RWPE1 (cell line): ENCODE measurements at regions not wholly inside any gene's neighbourhood (a gene's known extent, or its start where the extent isn't known, plus 50 kb on each side); places are given as distances from the start of the nearest gene placed in this dataset.
A peak's percentile ranks its signal among the peaks of the same experiment; 100 is the strongest.

Experiments
- CTCF ChIA-PET: fragments of 350-600 bp; sonication (Branson Sonifier 250); formaldehyde crosslinking; extraction: SDS; loops from one replicate; lab custom pipeline; 2021; lab: Yijun Ruan, JAX
- POLR2A ChIA-PET: fragments of 400-600 bp; formaldehyde crosslinking; extraction: SDS; loops from one replicate; lab custom pipeline; 2020; ENCODE audit warnings: antibody characterized with exemption; ENCODE audit not compliant: low non-redundant PET; lab: Yijun Ruan, JAX
- DNase-seq: peaks from one replicate; pipeline ENCODE4 v3.0.0; 2012; ENCODE audit warnings: low spot score
- H3K27ac ChIP-seq: fragments of 450-650 bp; 2 replicates; pipeline ENCODE4 v1.5.1; 2017
- CTCF ChIP-seq: fragments of 450-650 bp; conservative IDR thresholded peaks from 2 replicates; pipeline ENCODE4 v1.5.1; 2017; ENCODE audit warnings: low read depth, mild to moderate bottlenecking

- DNase-seq, result no peak
- TF ChIP-seq CTCF, result no peak
- CTCF ChIA-PET, result interaction anchor here (0.7 kb wide), 1 partner anchor 20 kb away, joined by 3 read pairs; no protein-coding TSS in a partner anchor
- POLR2A ChIA-PET, result no interaction called here
- H3K27ac ChIP-seq, result no peak overlapping the region
Measured at GRCh38 chr2:183925281-183925680, 673.0 kb upstream of the ZNF804A start.

- POLR2A ChIA-PET, result no interaction called here
- H3K27ac ChIP-seq, result no peak overlapping the region
- DNase-seq, result no peak
- CTCF ChIA-PET, result no interaction called here
- TF ChIP-seq CTCF, result no peak
Measured at GRCh38 chr2:183926433-183926832, 671.9 kb upstream of the ZNF804A start.

- ChIA-PET CTCF (no interaction called here), POLR2A (no interaction called here)
- no peak overlapping the region for H3K27ac ChIP-seq
- peak; percentile 3 for DNase-seq
- TF ChIP-seq CTCF, result no peak
Measured at GRCh38 chr2:183927406-183928325, 670.7 kb upstream of the ZNF804A start.

- POLR2A ChIA-PET, result no interaction called here
- CTCF ChIA-PET, result no interaction called here
- TF ChIP-seq CTCF, result no peak
- no peak for DNase-seq
- H3K27ac ChIP-seq, result no peak overlapping the region
Measured at GRCh38 chr2:183935005-183935404, 663.3 kb upstream of the ZNF804A start.

- CTCF ChIA-PET, result no interaction called here
- no peak overlapping the region for H3K27ac ChIP-seq
- DNase-seq, result no peak
- no peak for TF ChIP-seq CTCF
- POLR2A ChIA-PET, result no interaction called here
Measured at GRCh38 chr2:183937220-183937619, 661.1 kb upstream of the ZNF804A start.

GRCh38 chr2:183946193-183946592 is 652.1 kb upstream of the ZNF804A start:
- no peak overlapping the region for H3K27ac ChIP-seq
- POLR2A ChIA-PET, result no interaction called here
- TF ChIP-seq CTCF, result no peak
- CTCF ChIA-PET, result no interaction called here
- no peak for DNase-seq
